ENCODE measurements at regions not wholly inside any gene's neighbourhood (a gene's known extent, or its start where the extent isn't known, plus 50 kb on each side); places are given as distances from the start of the nearest gene placed in this dataset.

DNA sequence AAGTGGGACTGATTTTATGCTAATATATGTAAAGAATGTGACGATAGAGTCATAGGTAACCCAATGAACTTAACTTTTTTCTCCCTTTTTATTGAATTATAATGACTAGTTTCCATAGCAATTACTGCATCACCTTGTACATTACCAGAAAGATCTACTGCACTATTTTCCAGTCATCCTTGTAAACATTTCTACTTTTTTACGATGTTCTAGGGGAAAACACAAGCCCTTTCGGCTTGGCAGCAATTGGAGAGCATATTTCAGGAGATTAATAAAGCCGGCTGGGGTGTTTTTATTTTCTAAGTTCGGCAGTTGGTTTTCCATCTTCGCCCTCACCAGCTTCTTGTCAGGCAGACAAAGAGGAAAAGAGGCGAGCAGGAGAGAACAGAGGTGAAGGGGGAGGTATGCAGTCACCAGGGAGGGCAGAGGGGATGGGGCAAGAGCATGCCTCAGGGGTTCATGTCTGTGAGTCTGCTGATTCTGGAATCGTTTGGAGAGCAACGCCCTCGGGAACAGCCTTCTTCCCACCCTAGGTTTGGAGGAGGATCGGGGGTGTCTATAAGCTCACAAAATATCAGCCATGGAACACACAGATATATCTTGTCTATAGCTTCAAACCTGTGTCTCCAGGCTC lies 476.4 kb downstream of the MIAT start:
- no peak for TF ChIP-seq POLR2AphosphoS5 (IDR thresholded peaks at IDR 0.05; ENCODE audit: low read depth, low read length)
- TF ChIP-seq, protein P1, sequence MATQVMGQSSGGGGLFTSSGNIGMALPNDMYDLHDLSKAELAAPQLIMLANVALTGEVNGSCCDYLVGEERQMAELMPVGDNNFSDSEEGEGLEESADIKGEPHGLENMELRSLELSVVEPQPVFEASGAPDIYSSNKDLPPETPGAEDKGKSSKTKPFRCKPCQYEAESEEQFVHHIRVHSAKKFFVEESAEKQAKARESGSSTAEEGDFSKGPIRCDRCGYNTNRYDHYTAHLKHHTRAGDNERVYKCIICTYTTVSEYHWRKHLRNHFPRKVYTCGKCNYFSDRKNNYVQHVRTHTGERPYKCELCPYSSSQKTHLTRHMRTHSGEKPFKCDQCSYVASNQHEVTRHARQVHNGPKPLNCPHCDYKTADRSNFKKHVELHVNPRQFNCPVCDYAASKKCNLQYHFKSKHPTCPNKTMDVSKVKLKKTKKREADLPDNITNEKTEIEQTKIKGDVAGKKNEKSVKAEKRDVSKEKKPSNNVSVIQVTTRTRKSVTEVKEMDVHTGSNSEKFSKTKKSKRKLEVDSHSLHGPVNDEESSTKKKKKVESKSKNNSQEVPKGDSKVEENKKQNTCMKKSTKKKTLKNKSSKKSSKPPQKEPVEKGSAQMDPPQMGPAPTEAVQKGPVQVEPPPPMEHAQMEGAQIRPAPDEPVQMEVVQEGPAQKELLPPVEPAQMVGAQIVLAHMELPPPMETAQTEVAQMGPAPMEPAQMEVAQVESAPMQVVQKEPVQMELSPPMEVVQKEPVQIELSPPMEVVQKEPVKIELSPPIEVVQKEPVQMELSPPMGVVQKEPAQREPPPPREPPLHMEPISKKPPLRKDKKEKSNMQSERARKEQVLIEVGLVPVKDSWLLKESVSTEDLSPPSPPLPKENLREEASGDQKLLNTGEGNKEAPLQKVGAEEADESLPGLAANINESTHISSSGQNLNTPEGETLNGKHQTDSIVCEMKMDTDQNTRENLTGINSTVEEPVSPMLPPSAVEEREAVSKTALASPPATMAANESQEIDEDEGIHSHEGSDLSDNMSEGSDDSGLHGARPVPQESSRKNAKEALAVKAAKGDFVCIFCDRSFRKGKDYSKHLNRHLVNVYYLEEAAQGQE (IDR thresholded peaks at IDR 0.05; ENCODE audit: insufficient read depth in 1 of 2, low read depth in 2 of 2, low read length in 2 of 2): no peak
- no peak for TF ChIP-seq TAF1 (IDR thresholded peaks at IDR 0.05; ENCODE audit: borderline replicate concordance, insufficient read depth, low read length)
- TF ChIP-seq SIN3A (IDR thresholded peaks at IDR 0.05; ENCODE audit: borderline replicate concordance, insufficient read depth, low read length): no peak
- no peak for TF ChIP-seq FOXP2 (optimal IDR thresholded peaks at IDR 0.05; ENCODE audit: borderline replicate concordance, extremely low read depth, extremely low read length, insufficient read depth)

Measured in PFSK-1 (cell line).